Gastrocnemius medialis (tissue), 4 donors: ENCODE measurements at regions not wholly inside any gene's neighbourhood (a gene's known extent, or its start where the extent isn't known, plus 50 kb on each side); places are given as distances from the start of the nearest gene placed in this dataset.

Experiments used
- ATAC-seq, 2 donors: fragments of 150-250 bp; one replicate each; pipeline ENCODE4 v1.9.1; 2016
- DNase-seq, 2 donors: peaks; one replicate each; pipeline ENCODE4 v3.0.0-alpha.2; 2019
- H3K27ac ChIP-seq, 4 donors: fragments of 200-600 bp; sonication (generic); 1 replicate in 1 of 4; 2 replicates in 3 of 4; pipeline ENCODE4 v1.5.1; 2016 to 2018; ENCODE audit warnings: mild to moderate bottlenecking in 2 of 4, moderate library complexity in 1 of 4
- H3K27me3 ChIP-seq, 3 donors: fragments of 200-600 bp; sonication (generic) in 2 of 3; 1 replicate in 1 of 3; 2 replicates in 2 of 3; pipeline versions ENCODE4 v1.5.1 to v1.6.0; 2016 to 2019; ENCODE audit warnings: mild to moderate bottlenecking in 1 of 3, moderate library complexity in 1 of 3
- H3K36me3 ChIP-seq, 2 donors: fragments of 200-600 bp; sonication (generic) in 1 of 2; one replicate each; pipeline ENCODE4 v1.5.1; 2017 to 2018
- H3K4me1 ChIP-seq, 2 donors: fragments of 200-600 bp; sonication (generic) in 1 of 2; one replicate each; pipeline ENCODE4 v1.5.1; 2016 to 2017; ENCODE audit warnings: mild to moderate bottlenecking in 2 of 2
- H3K4me3 ChIP-seq, 4 donors: fragments of 200-600 bp; sonication (generic) in 3 of 4; 1 replicate in 1 of 4; 2 replicates in 3 of 4; pipeline ENCODE4 v1.5.1; 2016 to 2019; ENCODE audit warnings: mild to moderate bottlenecking in 2 of 4
- H3K9me3 ChIP-seq, 3 donors: fragments of 200-600 bp; sonication (generic) in 2 of 3; 1 replicate in 1 of 3; 2 replicates in 2 of 3; pipeline ENCODE4 v1.5.1; 2016 to 2019
- POLR2A ChIP-seq, 2 donors: fragments of 450-650 bp; IDR thresholded peaks; one replicate each; pipeline ENCODE4 v1.6.1; 2017; ENCODE audit warnings: antibody characterized with exemption in 2 of 2, mild to moderate bottlenecking in 2 of 2, moderate library complexity in 2 of 2
- in situ Hi-C, 4 donors: fragments of 200-750 bp; cut with MboI; loops; one replicate each; pipeline versions ENCODE4 v1.15.0 to v1.8.0; 2017; ENCODE audit warnings: low sequenced_read_pairs in 4 of 4
- intact Hi-C: fragments of 100-400 bp; cut with DNase I; formaldehyde crosslinking; loops from one replicate; pipeline ENCODE4 v1.15.1; 2023; ENCODE audit warnings: low total_unique reads
- TF ChIP-seq, protein P1 (sequence below), 5 experiments: fragments of 450-650 bp in 3 of 5; fragments of 200-600 bp in 2 of 5; sonication (generic) in 2 of 5; IDR thresholded peaks in 4 of 5; conservative IDR thresholded peaks in 1 of 5; 1 replicate in 4 of 5; 2 replicates in 1 of 5; pipeline ENCODE4 v1.5.1; 2016 to 2019; ENCODE audit warnings: antibody characterized with exemption in 5 of 5, mild to moderate bottlenecking in 3 of 5, moderate library complexity in 3 of 5

DNA sequence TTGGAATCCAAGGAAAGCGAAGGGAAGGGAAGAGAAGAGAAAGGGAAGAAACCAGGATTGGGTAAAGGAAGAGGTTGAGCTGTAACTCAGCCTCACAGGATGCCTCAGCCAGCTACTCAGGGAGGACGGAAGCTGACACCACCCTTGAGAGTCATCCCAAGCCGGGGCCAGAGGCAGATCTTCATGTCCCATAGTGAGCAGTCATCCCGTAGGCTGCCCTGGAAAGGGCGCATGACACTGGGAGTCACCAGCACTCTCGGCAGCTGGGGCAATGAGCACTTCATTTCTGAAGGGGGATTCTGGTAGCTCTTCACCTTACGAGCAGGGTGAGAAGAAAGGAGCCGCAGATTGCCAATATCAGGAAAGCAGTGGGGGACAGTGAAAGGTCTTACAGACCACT is 60.1 kb upstream of the PCSK6 start:
- H3K27ac ChIP-seq = no peak overlapping the region
- DNase-seq (no peak), ATAC-seq (no peak)
- peaks cover 0 to 12% (median 6%) of the 10 kb centered on the region in 3 donors for H3K27me3 ChIP-seq
- no peaks in the 10 kb centered on the region for H3K4me1 ChIP-seq
- in situ Hi-C loops = no loop called here
- no peak for TF ChIP-seq POLR2A (IDR thresholded peaks at IDR 0.05)
- TF ChIP-seq, protein P1, sequence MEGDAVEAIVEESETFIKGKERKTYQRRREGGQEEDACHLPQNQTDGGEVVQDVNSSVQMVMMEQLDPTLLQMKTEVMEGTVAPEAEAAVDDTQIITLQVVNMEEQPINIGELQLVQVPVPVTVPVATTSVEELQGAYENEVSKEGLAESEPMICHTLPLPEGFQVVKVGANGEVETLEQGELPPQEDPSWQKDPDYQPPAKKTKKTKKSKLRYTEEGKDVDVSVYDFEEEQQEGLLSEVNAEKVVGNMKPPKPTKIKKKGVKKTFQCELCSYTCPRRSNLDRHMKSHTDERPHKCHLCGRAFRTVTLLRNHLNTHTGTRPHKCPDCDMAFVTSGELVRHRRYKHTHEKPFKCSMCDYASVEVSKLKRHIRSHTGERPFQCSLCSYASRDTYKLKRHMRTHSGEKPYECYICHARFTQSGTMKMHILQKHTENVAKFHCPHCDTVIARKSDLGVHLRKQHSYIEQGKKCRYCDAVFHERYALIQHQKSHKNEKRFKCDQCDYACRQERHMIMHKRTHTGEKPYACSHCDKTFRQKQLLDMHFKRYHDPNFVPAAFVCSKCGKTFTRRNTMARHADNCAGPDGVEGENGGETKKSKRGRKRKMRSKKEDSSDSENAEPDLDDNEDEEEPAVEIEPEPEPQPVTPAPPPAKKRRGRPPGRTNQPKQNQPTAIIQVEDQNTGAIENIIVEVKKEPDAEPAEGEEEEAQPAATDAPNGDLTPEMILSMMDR (IDR thresholded peaks at IDR 0.05 in 4 of 5, conservative IDR thresholded peaks at IDR 0.05 in 1 of 5) = no peak
- no peaks in the 10 kb centered on the region for H3K9me3 ChIP-seq
- intact Hi-C loops = no loop called here
- H3K4me3 ChIP-seq = no peak overlapping the region
- H3K36me3 ChIP-seq = no peaks in the 10 kb centered on the region

DNA sequence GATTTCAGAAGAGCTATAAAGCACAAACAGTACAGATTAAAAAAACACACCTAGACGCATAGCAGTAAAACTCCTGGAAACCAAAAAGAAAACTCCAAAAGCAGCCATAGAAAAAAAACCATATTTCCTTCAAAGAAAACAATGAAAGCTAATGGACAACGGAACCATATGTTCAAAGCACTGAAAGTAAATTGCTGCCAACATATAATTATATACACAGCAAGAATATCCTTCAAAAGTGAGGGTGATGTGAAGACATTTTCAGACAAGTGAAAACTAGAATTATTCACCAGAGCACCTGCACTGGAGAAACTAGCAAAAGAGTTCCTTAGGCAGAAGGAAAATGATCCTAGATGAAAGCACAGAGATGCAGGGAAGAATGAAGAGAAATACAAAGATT is 58.2 kb upstream of the PCSK6 start:
- in situ Hi-C loops (no loop called here), intact Hi-C loops (no loop called here)
- TF ChIP-seq, protein P1 (IDR thresholded peaks at IDR 0.05 in 4 of 5, conservative IDR thresholded peaks at IDR 0.05 in 1 of 5) = no peak
- TF ChIP-seq POLR2A (IDR thresholded peaks at IDR 0.05) = no peak
- DNase-seq (no peak), ATAC-seq (no peak)
- Histone ChIP-seq H3K27me3 (peaks cover 9 to 23% (median 15%) of the 10 kb centered on the region in 3 donors), H3K36me3 (no peaks in the 10 kb centered on the region), H3K27ac (no peak overlapping the region), H3K4me3 (no peak overlapping the region), H3K9me3 (no peaks in the 10 kb centered on the region), H3K4me1 (no peaks in the 10 kb centered on the region)

- in situ Hi-C loops (no loop called here), intact Hi-C loops (no loop called here)
- no peaks in the 10 kb centered on the region for H3K4me1 ChIP-seq
- no peaks in the 10 kb centered on the region for H3K36me3 ChIP-seq
- DNase-seq = no peak
- peaks cover 9 to 23% (median 15%) of the 10 kb centered on the region in 3 donors for H3K27me3 ChIP-seq
- no peak for TF ChIP-seq POLR2A (IDR thresholded peaks at IDR 0.05)
- TF ChIP-seq, protein P1 (IDR thresholded peaks at IDR 0.05 in 4 of 5, conservative IDR thresholded peaks at IDR 0.05 in 1 of 5) = no peak
- no peaks in the 10 kb centered on the region for H3K9me3 ChIP-seq
- no peak overlapping the region for H3K4me3 ChIP-seq
- ATAC-seq = no peak
- H3K27ac ChIP-seq = no peak overlapping the region
Observed at GRCh38 chr15:101545548-101546505, 56.3 kb upstream of the PCSK6 start.

DNA sequence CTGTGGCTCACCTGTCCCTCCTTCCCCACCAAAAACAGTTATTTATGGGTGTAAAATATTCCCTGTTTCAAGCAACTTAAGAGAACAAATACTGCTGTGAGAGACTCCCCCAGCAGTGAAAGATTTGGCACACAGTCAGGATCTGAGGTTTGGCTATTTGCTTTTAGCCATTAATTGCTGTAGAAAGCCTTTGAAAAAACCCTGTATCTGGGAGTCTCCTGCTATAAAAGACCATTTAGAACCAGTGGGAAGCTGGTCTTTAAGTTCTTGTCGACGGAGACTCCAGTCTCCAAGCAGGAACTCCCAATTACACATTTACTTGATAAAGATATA is 55.1 kb upstream of the PCSK6 start:
- no peak overlapping the region for H3K4me3 ChIP-seq
- no peaks in the 10 kb centered on the region for H3K9me3 ChIP-seq
- DNase-seq (no peak), ATAC-seq (no peak)
- H3K27me3 ChIP-seq = peaks cover 9 to 23% (median 15%) of the 10 kb centered on the region in 3 donors
- H3K36me3 ChIP-seq = no peaks in the 10 kb centered on the region
- no peaks in the 10 kb centered on the region for H3K4me1 ChIP-seq
- in situ Hi-C loops = no loop called here
- no peak overlapping the region for H3K27ac ChIP-seq
- TF ChIP-seq POLR2A (IDR thresholded peaks at IDR 0.05) = no peak
- TF ChIP-seq, protein P1 (IDR thresholded peaks at IDR 0.05 in 4 of 5, conservative IDR thresholded peaks at IDR 0.05 in 1 of 5) = no peak
- intact Hi-C loops = no loop called here
